H1 (cell line): ENCODE measurements at regions not wholly inside any gene's neighbourhood (a gene's known extent, or its start where the extent isn't known, plus 50 kb on each side); places are given as distances from the start of the nearest gene placed in this dataset.

Experiments used
- CTCF ChIA-PET: fragments of 300-600 bp; sonication (Branson Sonifier 250); formaldehyde crosslinking; loops from one replicate; lab custom pipeline; 2021; ENCODE audit not compliant: partially characterized antibody; lab: Charles Lee
- POLR2A ChIA-PET: fragments of 300-600 bp; sonication (Branson Sonifier 250); formaldehyde crosslinking; loops from one replicate; lab custom pipeline; 2021; ENCODE audit warnings: inconsistent platforms; ENCODE audit not compliant: partially characterized antibody; lab: Charles Lee
- DNase-seq, 2 experiments: peaks; one replicate each; pipeline versions ENCODE4 v3.0.0 to v3.0.0-alpha.2; 2010 to 2022; ENCODE audit warnings: low spot score in 2 of 2, low read depth in 1 of 2, mixed read lengths in 1 of 2
- FAIRE-seq: peaks from 2 replicates; lab custom pipeline; 2011; peaks lifted over from hg19 to GRCh38; lab: Jason Lieb, UNC
- H2AFZ ChIP-seq: 2 replicates; pipeline ENCODE4 v1.8.1; 2012; ENCODE audit warnings: low read length, inconsistent platforms
- H2AK5ac ChIP-seq: 2 replicates; pipeline ENCODE4 v1.6.1; 2013; ENCODE audit warnings: low read depth, low read length
- H2BK120ac ChIP-seq: replicated peaks from 2 replicates; pipeline ENCODE3; 2013; ENCODE audit warnings: low read depth, low read length, inconsistent platforms
- H2BK12ac ChIP-seq: 2 replicates; pipeline ENCODE4 v1.6.1; 2013; ENCODE audit warnings: low read depth, low read length
- H2BK15ac ChIP-seq: 2 replicates; pipeline ENCODE4 v1.6.1; 2013; ENCODE audit warnings: low read length
- H2BK20ac ChIP-seq: 2 replicates; pipeline ENCODE4 v1.6.1; 2013; ENCODE audit warnings: low read length
- H2BK5ac ChIP-seq: 2 replicates; pipeline ENCODE4 v1.6.1; 2013; ENCODE audit warnings: low read depth, low read length
- H3K14ac ChIP-seq: 2 replicates; pipeline ENCODE4 v1.6.1; 2013; ENCODE audit warnings: inconsistent platforms; ENCODE audit not compliant: insufficient read length
- H3K18ac ChIP-seq: 2 replicates; pipeline ENCODE4 v1.6.1; 2013; ENCODE audit warnings: low read length; ENCODE audit errors: extremely low read depth
- H3K23ac ChIP-seq: 2 replicates; pipeline ENCODE4 v1.6.1; 2013; ENCODE audit warnings: inconsistent platforms; ENCODE audit not compliant: insufficient read length
- H3K23me2 ChIP-seq: 2 replicates; pipeline ENCODE4 v1.6.1; 2013; ENCODE audit warnings: low read depth, low read length
- H3K27ac ChIP-seq: 2 replicates; pipeline ENCODE4 v1.6.1; 2011; ENCODE audit warnings: low read depth, low read length, inconsistent platforms
- H3K27me3 ChIP-seq, 4 experiments: replicated peaks in 1 of 4; 1 replicate in 1 of 4; 2 replicates in 3 of 4; pipeline versions ENCODE4 v1.6.1 to v1.8.1; 2011 to 2013; ENCODE audit warnings: low read length in 3 of 4, mild to moderate bottlenecking in 3 of 4, inconsistent platforms in 2 of 4, mixed read lengths in 2 of 4, moderate library complexity in 1 of 4; ENCODE audit not compliant: control insufficient read depth in 3 of 4, insufficient read depth in 3 of 4; ENCODE audit errors: extremely low read depth in 1 of 4
- H3K36me3 ChIP-seq, 4 experiments: 2 replicates each; pipeline versions ENCODE4 v1.6.1 to v1.8.1; 2011 to 2013; ENCODE audit warnings: mild to moderate bottlenecking in 4 of 4, low read length in 3 of 4, moderate library complexity in 2 of 4, control low read depth in 1 of 4, inconsistent platforms in 1 of 4; ENCODE audit not compliant: insufficient read depth in 4 of 4, control insufficient read depth in 2 of 4
- H3K4ac ChIP-seq: replicated peaks from 2 replicates; pipeline ENCODE3; 2013; ENCODE audit warnings: low read length, low read depth, mixed read lengths, inconsistent platforms; ENCODE audit not compliant: insufficient read length
- H3K4me1 ChIP-seq, 4 experiments: replicated peaks in 1 of 4; 1 replicate in 1 of 4; 2 replicates in 3 of 4; pipeline versions ENCODE4 v1.6.1 to v1.8.1; 2011 to 2013; ENCODE audit warnings: low read length in 3 of 4, inconsistent platforms in 2 of 4, mixed read lengths in 1 of 4; ENCODE audit not compliant: insufficient read depth in 4 of 4, control insufficient read depth in 3 of 4
- H3K4me2 ChIP-seq, 2 experiments: 2 replicates each; pipeline versions ENCODE4 v1.6.1 to v1.8.1; 2011 to 2013; ENCODE audit warnings: low read depth in 2 of 2, low read length in 2 of 2, control low read depth in 1 of 2, inconsistent platforms in 1 of 2, mild to moderate bottlenecking in 1 of 2; ENCODE audit not compliant: insufficient read depth in 1 of 2
- H3K4me3 ChIP-seq, 4 experiments: fragments of 200-600, 300-600 bp in 1 of 4; sonication (generic), shearing (Covaris generic), sonication (Bioruptor Twin) in 1 of 4; 2 replicates each; pipeline versions ENCODE4 v1.5.1 to v1.8.1; 2011 to 2016; ENCODE audit warnings: low read length in 4 of 4, low read depth in 3 of 4, control low read depth in 2 of 4, inconsistent platforms in 2 of 4, mild to moderate bottlenecking in 2 of 4, mixed read lengths in 1 of 4, moderate library complexity in 1 of 4; ENCODE audit not compliant: insufficient read depth in 2 of 4; ENCODE audit errors: extremely low read depth in 1 of 4
- H3K56ac ChIP-seq: replicated peaks from 2 replicates; pipeline ENCODE3; 2013; ENCODE audit warnings: low read depth, mild to moderate bottlenecking, mixed read lengths, low read length, inconsistent platforms; ENCODE audit not compliant: insufficient read length
- H3K79me1 ChIP-seq: 2 replicates; pipeline ENCODE4 v1.6.1; 2013; ENCODE audit warnings: low read depth, low read length, control low read depth
- H3K79me2 ChIP-seq, 2 experiments: 2 replicates each; pipeline versions ENCODE4 v1.6.1 to v1.8.1; 2012 to 2013; ENCODE audit warnings: low read length in 2 of 2, mild to moderate bottlenecking in 2 of 2, inconsistent platforms in 1 of 2; ENCODE audit not compliant: insufficient read depth in 2 of 2, control insufficient read depth in 1 of 2
- H3K9ac ChIP-seq, 4 experiments: replicated peaks in 1 of 4; 1 replicate in 1 of 4; 2 replicates in 3 of 4; pipeline versions ENCODE4 v1.6.1 to v1.8.1; 2011 to 2013; ENCODE audit warnings: low read depth in 3 of 4, low read length in 3 of 4, control low read depth in 2 of 4, mild to moderate bottlenecking in 2 of 4, moderate library complexity in 2 of 4, inconsistent platforms in 1 of 4; ENCODE audit errors: extremely low read depth in 1 of 4
- H3K9me3 ChIP-seq, 2 experiments: 2 replicates each; pipeline versions ENCODE4 v1.6.1 to v1.8.1; 2012 to 2013; ENCODE audit warnings: mild to moderate bottlenecking in 2 of 2, moderate library complexity in 2 of 2, control low read depth in 1 of 2, inconsistent platforms in 1 of 2, low read depth in 1 of 2, low read length in 1 of 2, mixed read lengths in 1 of 2; ENCODE audit not compliant: insufficient read depth in 2 of 2
- H4K20me1 ChIP-seq, 2 experiments: replicated peaks in 1 of 2; 2 replicates each; pipeline versions ENCODE3 to v1.8.1; 2011 to 2013; ENCODE audit warnings: inconsistent platforms in 2 of 2, low read length in 2 of 2, mild to moderate bottlenecking in 1 of 2; ENCODE audit not compliant: insufficient read depth in 2 of 2, control insufficient read depth in 1 of 2
- H4K5ac ChIP-seq: 2 replicates; pipeline ENCODE4 v1.6.1; 2013; ENCODE audit warnings: low read length, low read depth, mixed read lengths, inconsistent platforms; ENCODE audit not compliant: insufficient read length
- H4K8ac ChIP-seq: 2 replicates; pipeline ENCODE4 v1.8.0; 2013; ENCODE audit warnings: mild to moderate bottlenecking, moderate library complexity, low read length, inconsistent platforms; ENCODE audit not compliant: insufficient read depth; ENCODE audit errors: extremely low read depth
- H4K91ac ChIP-seq: replicated peaks from 2 replicates; pipeline ENCODE3; 2013; ENCODE audit warnings: low read length, mixed read lengths, inconsistent platforms; ENCODE audit not compliant: insufficient read length
- HDAC2 ChIP-seq, 2 experiments: fragments of 300-600 bp in 1 of 2; sonication (generic) in 1 of 2; IDR thresholded peaks; 2 replicates each; pipeline ENCODE4 v1.6.1; 2011 to 2012; ENCODE audit warnings: low read depth in 2 of 2, low read length in 2 of 2, mild to moderate bottlenecking in 2 of 2, moderate library complexity in 2 of 2, borderline replicate concordance in 1 of 2, inconsistent platforms in 1 of 2
- POLR2AphosphoS5 ChIP-seq: IDR thresholded peaks from 2 replicates; pipeline ENCODE4 v1.6.1; 2011; ENCODE audit warnings: low read depth, low read length
- RAD21 ChIP-seq, 2 experiments: IDR thresholded peaks in 1 of 2; conservative IDR thresholded peaks in 1 of 2; 2 replicates each; pipeline ENCODE4 v1.6.1; 2011; ENCODE audit warnings: low read depth in 2 of 2, low read length in 2 of 2, improper control_type of control experiment in 1 of 2, inconsistent platforms in 1 of 2, mild to moderate bottlenecking in 1 of 2, moderate library complexity in 1 of 2
- SAP30 ChIP-seq: fragments of 300-600 bp; sonication (generic); IDR thresholded peaks from 2 replicates; pipeline ENCODE4 v1.7.1; 2012; ENCODE audit warnings: low read length, moderate library complexity, mild to moderate bottlenecking, inconsistent platforms; ENCODE audit not compliant: insufficient read depth, insufficient replicate concordance

DNA sequence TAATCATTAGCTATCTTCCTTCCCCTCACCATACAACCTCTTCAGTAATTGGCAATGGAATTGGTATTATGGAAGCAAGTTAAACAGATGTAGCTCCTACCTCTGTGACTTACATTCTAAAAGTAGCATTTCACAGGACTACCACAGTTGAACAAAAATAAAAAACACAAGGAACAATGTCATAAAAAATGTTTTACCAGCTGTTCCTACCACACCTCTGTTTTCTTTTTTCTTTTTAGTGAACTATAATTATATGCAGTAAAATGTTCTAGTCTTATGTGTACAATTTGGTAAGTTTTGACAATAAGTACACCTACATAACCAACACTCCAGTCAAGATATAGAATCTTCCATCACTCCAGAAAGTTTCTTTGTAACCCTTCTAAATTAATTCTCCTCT lies 54.1 kb upstream of the GEMIN8 start:
- H3K23me2 ChIP-seq = no peaks in the 10 kb centered on the region
- H4K5ac ChIP-seq = no peak overlapping the region
- H2BK15ac ChIP-seq = no peak overlapping the region
- H2BK12ac ChIP-seq = no peak overlapping the region
- no peaks in the 10 kb centered on the region for H3K9me3 ChIP-seq
- POLR2A ChIA-PET = no interaction called here
- H3K14ac ChIP-seq = no peak overlapping the region
- no peak overlapping the region for H3K4me3 ChIP-seq
- no peaks in the 10 kb centered on the region for H3K27me3 ChIP-seq
- no peak overlapping the region for H3K18ac ChIP-seq
- H2BK5ac ChIP-seq = no peak overlapping the region
- H3K9ac ChIP-seq = no peak overlapping the region
- H3K56ac ChIP-seq = no peak overlapping the region
- FAIRE-seq (no peak), DNase-seq (no peak)
- no peak overlapping the region for H4K8ac ChIP-seq
- H2AFZ ChIP-seq = no peak overlapping the region
- H4K20me1 ChIP-seq = no peaks in the 10 kb centered on the region
- TF ChIP-seq SAP30 (no peak), HDAC2 (IDR thresholded peaks at IDR 0.05; ENCODE audit: borderline replicate concordance in 1 of 2, low read depth in 2 of 2, low read length in 2 of 2) (no peak), POLR2AphosphoS5 (no peak), RAD21 (IDR thresholded peaks at IDR 0.05 in 1 of 2, conservative IDR thresholded peaks at IDR 0.05 in 1 of 2; ENCODE audit: low read depth in 2 of 2, low read length in 2 of 2) (no peak)
- no peaks in the 10 kb centered on the region for H3K4me1 ChIP-seq
- H3K23ac ChIP-seq = no peak overlapping the region
- no peak overlapping the region for H2BK120ac ChIP-seq
- H2AK5ac ChIP-seq = no peak overlapping the region
- H3K36me3 ChIP-seq = no peaks in the 10 kb centered on the region
- H4K91ac ChIP-seq = no peak overlapping the region
- no peak overlapping the region for H2BK20ac ChIP-seq
- CTCF ChIA-PET = no interaction called here
- H3K4ac ChIP-seq = no peak overlapping the region
- no peak overlapping the region for H3K4me2 ChIP-seq
- no peak overlapping the region for H3K27ac ChIP-seq
- H3K79me1 ChIP-seq = no peaks in the 10 kb centered on the region
- H3K79me2 ChIP-seq = no peaks in the 10 kb centered on the region
